ENCODE measurements at regions not wholly inside any gene's neighbourhood (a gene's known extent, or its start where the extent isn't known, plus 50 kb on each side); places are given as distances from the start of the nearest gene placed in this dataset.

DNA sequence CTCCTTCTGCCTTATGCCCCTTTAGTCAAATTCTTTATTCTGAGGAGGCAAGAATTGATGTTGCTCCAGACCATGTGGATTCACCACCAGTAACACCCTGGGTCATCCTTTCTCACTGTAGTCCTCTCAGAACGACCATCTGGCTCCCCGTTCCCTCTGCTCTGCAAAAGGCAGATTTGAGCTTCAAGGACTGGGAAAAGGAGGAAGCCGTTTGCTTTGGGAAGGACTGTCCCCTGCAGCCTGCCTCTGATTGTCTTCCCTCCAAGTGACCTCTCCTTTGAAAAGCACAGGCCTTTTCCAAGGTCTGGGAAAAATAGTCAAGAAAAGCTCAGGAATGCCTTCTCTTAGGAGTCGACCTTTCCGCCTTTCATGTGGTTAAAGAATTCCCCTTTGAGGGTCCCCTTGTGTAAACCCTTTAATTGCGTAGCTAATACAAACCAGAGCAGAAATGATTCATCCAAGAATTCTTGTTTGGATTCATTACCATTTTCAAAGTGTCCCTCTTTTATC is 130.1 kb upstream of the COPS8 start:
- no peak for TF ChIP-seq CREB1 (IDR thresholded peaks at IDR 0.05; ENCODE audit: low read depth)
- TF ChIP-seq CEBPB (IDR thresholded peaks at IDR 0.05), result no peak
- TF ChIP-seq NFIC (IDR thresholded peaks at IDR 0.05), result no peak
- TF ChIP-seq TCF12 (IDR thresholded peaks at IDR 0.05; ENCODE audit: low read depth), result no peak
- TF ChIP-seq EP300 (IDR thresholded peaks at IDR 0.05; ENCODE audit: borderline replicate concordance), result no peak
- no peak for TF ChIP-seq ZBTB7A (IDR thresholded peaks at IDR 0.05; ENCODE audit: low read depth)
- no peak for TF ChIP-seq TEAD4 (IDR thresholded peaks at IDR 0.05)
- no peak for TF ChIP-seq RAD21 (IDR thresholded peaks at IDR 0.05; ENCODE audit: low read depth)
- TF ChIP-seq FOXM1 (IDR thresholded peaks at IDR 0.05; ENCODE audit: borderline replicate concordance, low read depth), result no peak
- TF ChIP-seq, protein P1, sequence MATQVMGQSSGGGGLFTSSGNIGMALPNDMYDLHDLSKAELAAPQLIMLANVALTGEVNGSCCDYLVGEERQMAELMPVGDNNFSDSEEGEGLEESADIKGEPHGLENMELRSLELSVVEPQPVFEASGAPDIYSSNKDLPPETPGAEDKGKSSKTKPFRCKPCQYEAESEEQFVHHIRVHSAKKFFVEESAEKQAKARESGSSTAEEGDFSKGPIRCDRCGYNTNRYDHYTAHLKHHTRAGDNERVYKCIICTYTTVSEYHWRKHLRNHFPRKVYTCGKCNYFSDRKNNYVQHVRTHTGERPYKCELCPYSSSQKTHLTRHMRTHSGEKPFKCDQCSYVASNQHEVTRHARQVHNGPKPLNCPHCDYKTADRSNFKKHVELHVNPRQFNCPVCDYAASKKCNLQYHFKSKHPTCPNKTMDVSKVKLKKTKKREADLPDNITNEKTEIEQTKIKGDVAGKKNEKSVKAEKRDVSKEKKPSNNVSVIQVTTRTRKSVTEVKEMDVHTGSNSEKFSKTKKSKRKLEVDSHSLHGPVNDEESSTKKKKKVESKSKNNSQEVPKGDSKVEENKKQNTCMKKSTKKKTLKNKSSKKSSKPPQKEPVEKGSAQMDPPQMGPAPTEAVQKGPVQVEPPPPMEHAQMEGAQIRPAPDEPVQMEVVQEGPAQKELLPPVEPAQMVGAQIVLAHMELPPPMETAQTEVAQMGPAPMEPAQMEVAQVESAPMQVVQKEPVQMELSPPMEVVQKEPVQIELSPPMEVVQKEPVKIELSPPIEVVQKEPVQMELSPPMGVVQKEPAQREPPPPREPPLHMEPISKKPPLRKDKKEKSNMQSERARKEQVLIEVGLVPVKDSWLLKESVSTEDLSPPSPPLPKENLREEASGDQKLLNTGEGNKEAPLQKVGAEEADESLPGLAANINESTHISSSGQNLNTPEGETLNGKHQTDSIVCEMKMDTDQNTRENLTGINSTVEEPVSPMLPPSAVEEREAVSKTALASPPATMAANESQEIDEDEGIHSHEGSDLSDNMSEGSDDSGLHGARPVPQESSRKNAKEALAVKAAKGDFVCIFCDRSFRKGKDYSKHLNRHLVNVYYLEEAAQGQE (IDR thresholded peaks at IDR 0.05; ENCODE audit: low read depth), result no peak
- TF ChIP-seq, protein P2, sequence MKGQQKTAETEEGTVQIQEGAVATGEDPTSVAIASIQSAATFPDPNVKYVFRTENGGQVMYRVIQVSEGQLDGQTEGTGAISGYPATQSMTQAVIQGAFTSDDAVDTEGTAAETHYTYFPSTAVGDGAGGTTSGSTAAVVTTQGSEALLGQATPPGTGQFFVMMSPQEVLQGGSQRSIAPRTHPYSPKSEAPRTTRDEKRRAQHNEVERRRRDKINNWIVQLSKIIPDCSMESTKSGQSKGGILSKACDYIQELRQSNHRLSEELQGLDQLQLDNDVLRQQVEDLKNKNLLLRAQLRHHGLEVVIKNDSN (IDR thresholded peaks at IDR 0.05), result no peak
- TF ChIP-seq TAF1 (IDR thresholded peaks at IDR 0.05; ENCODE audit: low read depth), result no peak
- TF ChIP-seq, protein P3, sequence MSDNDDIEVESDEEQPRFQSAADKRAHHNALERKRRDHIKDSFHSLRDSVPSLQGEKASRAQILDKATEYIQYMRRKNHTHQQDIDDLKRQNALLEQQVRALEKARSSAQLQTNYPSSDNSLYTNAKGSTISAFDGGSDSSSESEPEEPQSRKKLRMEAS (IDR thresholded peaks at IDR 0.05), result no peak
- no peak for TF ChIP-seq YY1 (IDR thresholded peaks at IDR 0.05; ENCODE audit: low read depth)

DNA sequence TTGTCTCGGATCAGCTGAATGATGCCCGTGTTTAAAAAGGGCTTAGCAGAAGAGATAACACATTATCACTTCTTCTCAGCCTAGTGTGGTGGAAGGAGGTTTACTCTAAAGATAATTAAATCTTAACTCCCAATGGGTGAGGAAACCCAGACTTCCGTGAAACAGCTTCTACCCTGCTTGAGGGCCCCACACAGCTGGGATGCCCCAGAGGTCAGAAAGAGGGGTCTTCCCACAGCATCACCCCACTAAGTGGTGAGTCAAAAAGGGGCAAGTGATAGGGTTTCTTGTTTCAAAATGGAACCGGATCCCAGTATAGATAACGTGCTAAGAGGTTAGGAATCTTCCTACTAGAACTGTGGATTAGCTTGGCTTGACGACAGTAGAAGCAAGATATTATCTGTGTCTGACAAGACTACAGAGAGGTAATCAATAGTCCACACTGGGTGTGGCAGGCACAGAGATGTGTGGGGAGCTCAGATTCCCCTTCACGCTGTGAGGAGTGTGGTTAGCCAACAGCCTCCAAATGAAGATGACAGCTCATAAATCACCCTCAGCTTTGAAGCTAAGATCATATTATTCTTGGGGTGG is 129.6 kb upstream of the COPS8 start:
- TF ChIP-seq CEBPB (IDR thresholded peaks at IDR 0.05) (no peak), TEAD4 (IDR thresholded peaks at IDR 0.05) (no peak), CREB1 (IDR thresholded peaks at IDR 0.05; ENCODE audit: low read depth) (no peak), EGR1 (IDR thresholded peaks at IDR 0.05) (no peak), FOXM1 (IDR thresholded peaks at IDR 0.05; ENCODE audit: borderline replicate concordance, low read depth) (no peak), TCF12 (IDR thresholded peaks at IDR 0.05; ENCODE audit: low read depth) (no peak), RAD21 (IDR thresholded peaks at IDR 0.05; ENCODE audit: low read depth) (no peak), TAF1 (IDR thresholded peaks at IDR 0.05; ENCODE audit: low read depth) (no peak), ZBTB7A (IDR thresholded peaks at IDR 0.05; ENCODE audit: low read depth) (no peak), NFIC (IDR thresholded peaks at IDR 0.05) (no peak), YY1 (IDR thresholded peaks at IDR 0.05; ENCODE audit: low read depth) (no peak)
- TF ChIP-seq, protein P1 (IDR thresholded peaks at IDR 0.05; ENCODE audit: low read depth), result no peak
- TF ChIP-seq, protein P3 (IDR thresholded peaks at IDR 0.05), result no peak

DNA sequence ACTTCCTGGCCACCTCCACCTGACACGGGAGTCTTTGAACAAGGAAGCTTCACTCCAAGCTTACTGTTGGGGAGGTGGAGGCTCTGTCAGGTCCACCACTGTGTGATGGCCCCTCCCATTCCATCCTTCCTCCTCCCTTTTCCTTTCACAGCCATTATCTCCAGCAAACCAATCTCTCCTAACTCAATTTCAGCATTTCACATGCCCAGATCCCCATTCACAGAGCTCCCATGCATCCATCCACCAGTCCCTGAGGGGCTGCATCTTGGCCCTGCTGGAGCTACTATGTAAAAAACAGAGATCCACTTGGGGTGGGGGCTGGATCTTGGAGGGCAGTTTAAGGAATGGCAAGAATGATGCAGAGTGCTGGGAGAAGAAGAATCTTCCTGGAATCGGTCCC is 129.0 kb upstream of the COPS8 start:
- TF ChIP-seq, protein P1 (IDR thresholded peaks at IDR 0.05; ENCODE audit: low read depth), result no peak

DNA sequence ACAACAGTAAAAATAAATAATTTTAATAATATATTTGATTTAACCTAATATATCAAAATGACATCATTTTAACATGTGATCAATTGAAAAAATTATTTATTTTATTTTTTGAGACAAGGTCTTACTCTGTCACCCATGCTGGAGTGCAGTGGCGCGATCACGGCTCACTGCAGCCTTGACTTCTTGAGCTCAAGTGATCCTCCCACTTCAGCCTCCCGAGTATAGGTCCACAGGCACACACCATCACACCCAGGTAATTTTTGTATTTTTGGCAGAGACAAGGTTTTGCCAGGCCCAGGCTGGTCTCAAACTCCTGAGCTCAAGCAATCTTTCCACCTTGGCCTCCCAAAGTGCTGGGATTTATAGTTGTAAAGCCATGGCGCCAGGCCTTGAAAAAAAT is 126.7 kb upstream of the COPS8 start:
- TF ChIP-seq RAD21 (IDR thresholded peaks at IDR 0.05; ENCODE audit: low read depth) (no peak), TEAD4 (IDR thresholded peaks at IDR 0.05) (no peak), FOXM1 (IDR thresholded peaks at IDR 0.05; ENCODE audit: borderline replicate concordance, low read depth) (no peak), ZBTB7A (IDR thresholded peaks at IDR 0.05; ENCODE audit: low read depth) (no peak)

DNA sequence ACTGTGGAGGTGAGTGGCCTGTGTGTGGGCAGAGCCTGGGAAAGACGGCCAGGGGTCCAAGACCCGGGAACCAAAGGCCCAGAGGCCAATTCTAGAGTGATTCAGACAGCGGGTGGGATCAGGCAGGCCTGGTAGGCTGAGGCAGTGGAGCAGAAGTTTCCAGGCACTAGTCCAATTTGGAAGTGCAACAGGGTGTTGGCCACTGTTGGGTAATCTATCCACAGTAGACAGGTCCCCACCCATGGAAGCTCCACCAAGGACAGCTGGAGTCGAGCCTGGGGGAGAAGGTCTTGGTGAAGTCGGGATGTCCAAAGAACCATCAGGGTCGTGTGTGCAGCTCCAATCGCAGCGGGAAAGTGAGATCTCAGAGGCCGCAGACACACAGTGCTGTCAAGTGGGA is 125.8 kb upstream of the COPS8 start:
- TF ChIP-seq CEBPB (IDR thresholded peaks at IDR 0.05) (no peak), TAF1 (IDR thresholded peaks at IDR 0.05; ENCODE audit: low read depth) (no peak), FOXM1 (IDR thresholded peaks at IDR 0.05; ENCODE audit: borderline replicate concordance, low read depth) (no peak), EP300 (IDR thresholded peaks at IDR 0.05; ENCODE audit: borderline replicate concordance) (no peak), NFIC (IDR thresholded peaks at IDR 0.05) (no peak), CREB1 (IDR thresholded peaks at IDR 0.05; ENCODE audit: low read depth) (no peak), TEAD4 (IDR thresholded peaks at IDR 0.05) (no peak), ZBTB7A (IDR thresholded peaks at IDR 0.05; ENCODE audit: low read depth) (no peak), YY1 (IDR thresholded peaks at IDR 0.05; ENCODE audit: low read depth) (no peak)
- TF ChIP-seq, protein P2 (IDR thresholded peaks at IDR 0.05), result no peak
- TF ChIP-seq, protein P3 (IDR thresholded peaks at IDR 0.05), result no peak
- TF ChIP-seq, protein P1 (IDR thresholded peaks at IDR 0.05; ENCODE audit: low read depth), result no peak

All from Ishikawa (cell line).